BLaER1 treated with 17β-estradiol and CSF1 and Interleukin-3, amounts not matched to agents 10 nM and 100 nM (cell line): ENCODE measurements at regions not wholly inside any gene's neighbourhood (a gene's known extent, or its start where the extent isn't known, plus 50 kb on each side); places are given as distances from the start of the nearest gene placed in this dataset.

ENCODE experiments used
- H3K27ac ChIP-seq, 11 experiments: shearing (Covaris generic); formaldehyde crosslinking; 2 replicates each; pipeline ENCODE4 v1.8.1; 2022
- H3K27me3 ChIP-seq, 11 experiments: shearing (Covaris generic); formaldehyde crosslinking; 2 replicates each; pipeline ENCODE4 v1.8.1; 2022
- H3K36me3 ChIP-seq, 11 experiments: shearing (Covaris generic); formaldehyde crosslinking; 2 replicates each; pipeline ENCODE4 v1.8.1; 2022
- H3K4me1 ChIP-seq, 10 experiments: shearing (Covaris generic); formaldehyde crosslinking; 2 replicates each; pipeline ENCODE4 v1.8.1; 2022
- H3K4me2 ChIP-seq, 11 experiments: shearing (Covaris generic); formaldehyde crosslinking; 2 replicates each; pipeline ENCODE4 v1.8.1; 2022
- H3K4me3 ChIP-seq, 10 experiments: shearing (Covaris generic); formaldehyde crosslinking; 2 replicates each; pipeline ENCODE4 v1.8.1; 2022
- H3K9ac ChIP-seq, 11 experiments: shearing (Covaris generic); formaldehyde crosslinking; 2 replicates each; pipeline ENCODE4 v1.8.1; 2022
- H3K9me3 ChIP-seq, 11 experiments: shearing (Covaris generic); formaldehyde crosslinking; replicated peaks in 1 of 11; 2 replicates each; pipeline ENCODE4 v1.8.1; 2022
- H4K20me1 ChIP-seq, 11 experiments: shearing (Covaris generic); formaldehyde crosslinking; 2 replicates each; pipeline ENCODE4 v1.8.1; 2022
- Cebpa-rat ChIP-seq, 11 experiments: shearing (Covaris generic); IDR thresholded peaks; 2 replicates each; pipeline ENCODE4 v1.8.1; 2022

- H3K27ac ChIP-seq: no peak overlapping the region
- no peaks in the 10 kb centered on the region for H4K20me1 ChIP-seq
- H3K36me3 ChIP-seq: no peaks in the 10 kb centered on the region
- H3K27me3 ChIP-seq: no peaks in the 10 kb centered on the region
- H3K4me1 ChIP-seq: no peaks in the 10 kb centered on the region
- H3K4me3 ChIP-seq: no peak overlapping the region
- H3K4me2 ChIP-seq: no peak overlapping the region
- H3K9ac ChIP-seq: no peak overlapping the region
- H3K9me3 ChIP-seq: peaks cover 15 to 27% (median 18%) of the 10 kb centered on the region in 11 experiments; a peak in 21 of 22 replicates
- no peak for TF ChIP-seq Cebpa-rat (IDR thresholded peaks at IDR 0.05)
Observed at GRCh38 chr5:66503203-66503789, 92.9 kb upstream of the MAST4 start.

GRCh38 chr5:66507106-66507505 is 89.1 kb upstream of the MAST4 start:
- no peaks in the 10 kb centered on the region for H3K36me3 ChIP-seq
- H3K4me1 ChIP-seq: no peaks in the 10 kb centered on the region
- H3K27ac ChIP-seq: no peak overlapping the region
- H3K27me3 ChIP-seq: no peaks in the 10 kb centered on the region
- TF ChIP-seq Cebpa-rat (IDR thresholded peaks at IDR 0.05): no peak
- no peak overlapping the region for H3K4me2 ChIP-seq
- peaks cover 17 to 37% (median 27%) of the 10 kb centered on the region in 11 experiments; a peak in 21 of 22 replicates for H3K9me3 ChIP-seq
- H4K20me1 ChIP-seq: no peaks in the 10 kb centered on the region
- no peak overlapping the region for H3K9ac ChIP-seq
- no peak overlapping the region for H3K4me3 ChIP-seq

DNA sequence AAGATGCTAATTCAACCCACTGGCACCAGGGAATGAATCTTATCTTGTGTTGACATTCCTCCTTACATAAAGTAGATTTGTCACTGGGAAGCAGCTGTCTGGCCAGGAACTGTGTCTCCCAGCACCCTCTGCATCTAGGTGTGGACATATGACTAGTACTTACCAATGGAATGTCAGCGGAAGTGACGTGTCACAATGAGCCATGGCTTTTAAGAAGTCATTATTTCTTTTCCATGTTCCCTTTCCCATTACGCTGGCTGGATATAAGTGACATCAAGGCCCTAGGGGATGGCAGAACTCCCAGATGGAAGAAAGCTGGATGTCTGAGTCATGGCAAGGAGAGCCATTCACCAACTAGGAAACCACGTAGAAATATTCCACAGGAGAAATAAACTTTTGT is 84.7 kb upstream of the MAST4 start:
- Histone ChIP-seq H3K4me3 (no peak overlapping the region), H3K9me3 (peaks cover 0 to 17% (median 9%) of the 10 kb centered on the region in 11 experiments; a peak in 11 of 22 replicates), H3K27ac (no peak overlapping the region), H3K4me2 (no peak overlapping the region), H3K9ac (no peak overlapping the region), H3K36me3 (no peaks in the 10 kb centered on the region), H3K4me1 (peaks cover 16 to 25% (median 22%) of the 10 kb centered on the region in 10 experiments), H3K27me3 (no peaks in the 10 kb centered on the region), H4K20me1 (no peaks in the 10 kb centered on the region)
- no peak for TF ChIP-seq Cebpa-rat (IDR thresholded peaks at IDR 0.05)

DNA sequence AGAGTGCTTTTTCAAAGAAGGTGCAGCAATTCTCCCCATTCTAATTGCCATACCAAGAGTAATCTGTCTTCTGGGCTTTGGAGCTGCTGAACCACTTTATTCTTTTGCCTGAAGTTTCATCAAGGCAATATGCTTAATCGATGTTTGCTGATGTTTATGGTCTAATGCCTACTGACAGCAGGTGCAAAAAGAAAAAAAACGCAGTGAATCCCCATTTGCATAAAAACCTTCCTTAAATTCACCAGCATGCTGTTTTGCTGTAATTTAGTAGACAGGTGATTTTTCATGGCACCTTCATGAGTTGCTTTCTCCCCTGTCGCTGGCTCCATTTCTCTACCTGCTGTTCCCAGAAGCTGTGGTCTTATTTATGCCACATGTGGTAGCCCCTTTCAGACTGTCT is 83.1 kb upstream of the MAST4 start:
- H3K9ac ChIP-seq: no peak overlapping the region
- no peak overlapping the region for H3K27ac ChIP-seq
- H3K36me3 ChIP-seq: no peaks in the 10 kb centered on the region
- peaks cover 0 to 17% (median 9%) of the 10 kb centered on the region in 11 experiments; a peak in 11 of 22 replicates for H3K9me3 ChIP-seq
- H3K4me1 ChIP-seq: peaks cover 16 to 37% (median 31%) of the 10 kb centered on the region in 10 experiments
- no peak overlapping the region; a peak in 1 of 22 replicates for H3K4me2 ChIP-seq
- no peaks in the 10 kb centered on the region for H3K27me3 ChIP-seq
- TF ChIP-seq Cebpa-rat (IDR thresholded peaks at IDR 0.05): no peak
- no peaks in the 10 kb centered on the region for H4K20me1 ChIP-seq
- H3K4me3 ChIP-seq: no peak overlapping the region

- TF ChIP-seq Cebpa-rat (IDR thresholded peaks at IDR 0.05): no peak
- Histone ChIP-seq H3K27me3 (no peaks in the 10 kb centered on the region), H4K20me1 (no peaks in the 10 kb centered on the region), H3K4me2 (peak overlapping the region; percentile 37 to 66 (median 56)), H3K27ac (peak overlapping the region; percentile 1 to 80 (median 62); a peak in 20 of 22 replicates), H3K9me3 (peaks cover 3 to 21% (median 14%) of the 10 kb centered on the region in 11 experiments; a peak in 19 of 22 replicates), H3K36me3 (no peaks in the 10 kb centered on the region), H3K4me3 (no peak overlapping the region), H3K4me1 (peaks cover 16 to 37% (median 31%) of the 10 kb centered on the region in 10 experiments), H3K9ac (peak overlapping the region in 10 of 11 experiments; percentile 34 to 64 (median 47); a peak in 15 of 22 replicates)
Observed at GRCh38 chr5:66515209-66515608, 81.0 kb upstream of the MAST4 start.

DNA sequence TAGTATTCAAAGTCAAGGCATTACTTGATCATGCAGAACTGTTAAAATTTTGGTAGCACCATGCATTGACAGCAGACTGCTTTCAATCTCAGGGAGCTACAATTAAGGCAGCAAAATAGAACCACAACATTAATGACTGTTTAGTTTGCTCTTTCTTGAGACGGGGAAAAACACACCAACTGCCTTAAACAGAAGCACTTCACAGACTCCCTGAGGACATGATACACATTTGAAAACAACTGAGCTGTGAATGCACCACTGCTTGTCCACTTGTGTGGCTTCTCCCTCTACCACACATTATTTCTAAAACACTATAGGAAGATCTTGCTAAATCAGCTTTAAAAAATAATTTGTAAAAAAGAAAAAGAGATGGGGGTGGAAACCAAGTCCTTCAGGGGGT is 79.6 kb upstream of the MAST4 start:
- H4K20me1 ChIP-seq: no peaks in the 10 kb centered on the region
- no peak overlapping the region for H3K9ac ChIP-seq
- H3K4me2 ChIP-seq: peak overlapping the region in 9 of 11 experiments; percentile 2 to 66 (median 56); a peak in 17 of 22 replicates
- peak overlapping the region in 1 of 11 experiments; percentile 75; a peak in 1 of 22 replicates for H3K27ac ChIP-seq
- no peak for TF ChIP-seq Cebpa-rat (IDR thresholded peaks at IDR 0.05)
- peaks cover 13 to 27% (median 20%) of the 10 kb centered on the region in 11 experiments for H3K9me3 ChIP-seq
- H3K36me3 ChIP-seq: no peaks in the 10 kb centered on the region
- peaks cover 16 to 37% (median 31%) of the 10 kb centered on the region in 10 experiments for H3K4me1 ChIP-seq
- H3K27me3 ChIP-seq: no peaks in the 10 kb centered on the region
- no peak overlapping the region for H3K4me3 ChIP-seq

DNA sequence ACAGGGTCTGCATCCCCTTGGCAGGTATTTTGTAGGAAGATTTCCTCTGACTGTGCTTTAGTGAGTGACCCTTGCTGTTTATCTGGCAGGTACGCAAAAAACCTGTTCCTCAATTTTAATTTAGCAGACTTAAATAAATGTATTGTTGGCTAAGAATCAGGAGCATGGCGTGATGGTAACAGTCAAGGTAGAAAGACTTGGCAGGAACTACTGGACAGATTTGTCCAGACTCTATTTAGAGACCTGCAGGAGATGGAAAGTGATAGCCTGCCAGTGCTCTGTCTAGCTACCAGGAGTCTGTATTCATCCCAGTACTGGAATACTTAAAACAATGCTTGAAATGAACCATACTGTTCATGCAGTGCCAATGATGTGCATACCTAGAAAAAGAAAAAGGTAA is 78.8 kb upstream of the MAST4 start:
- Histone ChIP-seq H3K9me3 (peaks cover 18 to 31% (median 24%) of the 10 kb centered on the region in 11 experiments), H3K4me2 (peak overlapping the region in 9 of 11 experiments; percentile 2 to 66 (median 56); a peak in 16 of 22 replicates), H3K9ac (peak overlapping the region in 1 of 11 experiments; percentile 6; a peak in 1 of 22 replicates), H3K27me3 (no peaks in the 10 kb centered on the region), H3K4me3 (no peak overlapping the region), H3K4me1 (peaks cover 16 to 37% (median 31%) of the 10 kb centered on the region in 10 experiments), H3K36me3 (no peaks in the 10 kb centered on the region), H3K27ac (no peak overlapping the region), H4K20me1 (no peaks in the 10 kb centered on the region)
- TF ChIP-seq Cebpa-rat (IDR thresholded peaks at IDR 0.05): no peak

DNA sequence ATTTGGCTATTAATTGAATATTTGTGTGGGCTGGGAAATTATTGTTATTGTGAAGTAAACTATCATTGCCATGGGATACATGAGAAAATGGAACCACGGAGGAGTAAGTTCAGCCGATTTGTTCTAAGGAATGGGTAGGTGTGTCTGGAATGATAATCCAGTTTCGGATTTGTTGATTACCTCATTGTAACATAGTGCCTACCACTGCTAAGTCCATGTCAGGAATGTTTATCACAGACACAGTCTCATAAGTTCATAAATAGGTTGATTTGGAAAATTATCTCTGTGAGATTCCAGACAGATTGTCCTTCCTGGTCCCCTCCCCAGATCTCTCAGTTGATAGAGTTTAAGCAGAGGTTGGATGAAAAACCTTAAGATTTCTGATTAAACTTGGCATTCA is 78.1 kb upstream of the MAST4 start:
- Histone ChIP-seq H3K27me3 (no peaks in the 10 kb centered on the region), H3K36me3 (no peaks in the 10 kb centered on the region), H3K9me3 (peaks cover 18 to 31% (median 24%) of the 10 kb centered on the region in 11 experiments), H3K4me2 (0 out of 22 replicates have a peak overlapping the region, but pooled peaks of 1 of the 11 experiments have one; percentile 62), H3K4me1 (peaks cover 16 to 37% (median 31%) of the 10 kb centered on the region in 10 experiments), H4K20me1 (no peaks in the 10 kb centered on the region), H3K27ac (no peak overlapping the region), H3K9ac (no peak overlapping the region), H3K4me3 (no peak overlapping the region)
- TF ChIP-seq Cebpa-rat (IDR thresholded peaks at IDR 0.05): no peak

GRCh38 chr5:66518753-66519152 is 77.4 kb upstream of the MAST4 start:
- Histone ChIP-seq H3K4me2 (no peak overlapping the region), H3K9ac (no peak overlapping the region), H3K9me3 (peaks cover 18 to 31% (median 24%) of the 10 kb centered on the region in 11 experiments), H4K20me1 (no peaks in the 10 kb centered on the region), H3K27ac (no peak overlapping the region), H3K27me3 (no peaks in the 10 kb centered on the region), H3K4me1 (peaks cover 16 to 37% (median 31%) of the 10 kb centered on the region in 10 experiments), H3K36me3 (no peaks in the 10 kb centered on the region), H3K4me3 (no peak overlapping the region)
- no peak for TF ChIP-seq Cebpa-rat (IDR thresholded peaks at IDR 0.05)
